ENCODE measurements at regions not wholly inside any gene's neighbourhood (a gene's known extent, or its start where the extent isn't known, plus 50 kb on each side); places are given as distances from the start of the nearest gene placed in this dataset.

DNA sequence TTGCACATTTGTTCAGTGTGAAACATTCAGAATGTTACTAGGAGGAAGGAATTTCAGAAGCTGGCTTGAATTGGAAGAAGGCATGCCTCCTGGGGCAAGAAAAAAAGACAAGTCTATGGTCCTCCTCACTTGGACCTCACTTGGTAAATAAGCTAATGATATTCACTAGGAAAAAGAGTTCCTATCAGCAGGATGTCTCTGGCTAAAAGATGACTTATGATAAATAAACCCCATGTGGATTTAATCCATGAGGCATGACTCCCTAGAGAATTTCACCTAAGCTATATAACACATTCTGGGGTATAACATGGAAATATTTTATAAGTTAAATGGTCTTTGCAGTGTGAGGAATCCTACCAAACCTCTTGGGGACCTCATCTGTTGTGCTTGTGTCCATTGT is 199.9 kb downstream of the LRIG3 start:
- Mint-ChIP-seq H3K4me3 (no peak overlapping the region), H3K36me3 (no peaks in the 10 kb centered on the region), H3K27ac (no peak overlapping the region), H3K9me3 (peaks cover 9 to 10% of the 10 kb centered on the region in 2 donors), H3K4me1 (no peaks in the 10 kb centered on the region), H3K27me3 (ENCODE audit: low read depth in 2 of 2) (no peaks in the 10 kb centered on the region)
- no peaks in the 10 kb centered on the region for H3K36me3 ChIP-seq (ENCODE audit: control insufficient read depth, insufficient read depth, low read length)
- intact Hi-C loops (cut with micrococcal nuclease) = no loop called here
- no peak overlapping the region for H3K27ac ChIP-seq (ENCODE audit: low read length)
- TF ChIP-seq, protein P1, sequence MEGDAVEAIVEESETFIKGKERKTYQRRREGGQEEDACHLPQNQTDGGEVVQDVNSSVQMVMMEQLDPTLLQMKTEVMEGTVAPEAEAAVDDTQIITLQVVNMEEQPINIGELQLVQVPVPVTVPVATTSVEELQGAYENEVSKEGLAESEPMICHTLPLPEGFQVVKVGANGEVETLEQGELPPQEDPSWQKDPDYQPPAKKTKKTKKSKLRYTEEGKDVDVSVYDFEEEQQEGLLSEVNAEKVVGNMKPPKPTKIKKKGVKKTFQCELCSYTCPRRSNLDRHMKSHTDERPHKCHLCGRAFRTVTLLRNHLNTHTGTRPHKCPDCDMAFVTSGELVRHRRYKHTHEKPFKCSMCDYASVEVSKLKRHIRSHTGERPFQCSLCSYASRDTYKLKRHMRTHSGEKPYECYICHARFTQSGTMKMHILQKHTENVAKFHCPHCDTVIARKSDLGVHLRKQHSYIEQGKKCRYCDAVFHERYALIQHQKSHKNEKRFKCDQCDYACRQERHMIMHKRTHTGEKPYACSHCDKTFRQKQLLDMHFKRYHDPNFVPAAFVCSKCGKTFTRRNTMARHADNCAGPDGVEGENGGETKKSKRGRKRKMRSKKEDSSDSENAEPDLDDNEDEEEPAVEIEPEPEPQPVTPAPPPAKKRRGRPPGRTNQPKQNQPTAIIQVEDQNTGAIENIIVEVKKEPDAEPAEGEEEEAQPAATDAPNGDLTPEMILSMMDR (IDR thresholded peaks at IDR 0.05) = no peak
- ATAC-seq (no peak), DNase-seq (no peak)
- H3K4me1 ChIP-seq (ENCODE audit: control insufficient read depth, insufficient read depth, low read length) = no peaks in the 10 kb centered on the region
- H3K27me3 ChIP-seq (ENCODE audit: control insufficient read depth, insufficient read depth, low read length) = no peaks in the 10 kb centered on the region
- no peak overlapping the region for H3K4me3 ChIP-seq (ENCODE audit: low read length)
- no peaks in the 10 kb centered on the region for H3K9me3 ChIP-seq (ENCODE audit: control insufficient read depth, insufficient read depth, low read length)

DNA sequence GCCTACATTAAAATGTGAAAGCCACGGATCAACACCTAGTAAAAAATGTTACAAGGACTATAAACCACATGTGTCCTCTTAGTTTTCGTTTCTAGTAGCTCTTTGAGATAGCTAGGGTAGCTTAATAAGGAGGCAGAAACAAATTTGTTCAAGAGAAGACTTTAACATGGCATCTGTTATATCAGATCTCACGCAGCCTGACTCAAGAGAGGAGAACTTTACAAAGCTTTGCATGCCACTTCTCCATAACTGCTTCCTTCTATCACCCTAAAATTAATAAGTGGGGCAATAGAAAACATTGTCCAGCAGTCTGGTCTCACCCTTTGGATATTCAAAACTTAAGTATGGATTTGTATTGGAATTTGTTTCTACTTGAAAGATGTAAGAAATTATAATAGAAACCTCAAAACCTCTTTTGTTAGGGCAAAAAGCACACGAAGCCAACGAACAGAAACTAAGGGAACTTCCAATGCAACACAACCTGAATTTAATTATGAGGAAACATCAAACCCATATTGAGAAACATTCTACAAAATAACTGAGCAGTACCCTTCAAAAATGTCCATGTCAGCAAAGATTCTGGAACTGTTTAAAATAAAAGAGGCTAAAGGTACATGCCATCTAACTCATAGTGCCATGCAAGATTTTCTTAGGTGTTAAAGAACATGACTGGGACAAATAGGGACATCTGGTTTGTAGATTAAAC is 194.8 kb downstream of the LRIG3 start:
- DNase-seq (no peak), ATAC-seq (no peak)
- no peaks in the 10 kb centered on the region for H3K4me1 Mint-ChIP-seq
- no peak overlapping the region for H3K27ac ChIP-seq (ENCODE audit: low read length)
- 89% methylated on average over 4 of the region's 5 CpGs for WGBS (ENCODE audit: insufficient coverage)
- H3K4me3 ChIP-seq (ENCODE audit: low read length) = no peak overlapping the region
- H3K27me3 ChIP-seq (ENCODE audit: control insufficient read depth, insufficient read depth, low read length) = no peaks in the 10 kb centered on the region
- TF ChIP-seq, protein P1 (IDR thresholded peaks at IDR 0.05) = no peak
- no peak overlapping the region for H3K4me3 Mint-ChIP-seq
- no peaks in the 10 kb centered on the region for H3K27me3 Mint-ChIP-seq (ENCODE audit: low read depth in 2 of 2)
- no peaks in the 10 kb centered on the region for H3K36me3 ChIP-seq (ENCODE audit: control insufficient read depth, insufficient read depth, low read length)
- no peaks in the 10 kb centered on the region for H3K36me3 Mint-ChIP-seq
- intact Hi-C loops (cut with micrococcal nuclease) = no loop called here
- no peaks in the 10 kb centered on the region for H3K4me1 ChIP-seq (ENCODE audit: control insufficient read depth, insufficient read depth, low read length)
- peaks cover 6 to 12% of the 10 kb centered on the region in 2 donors for H3K9me3 Mint-ChIP-seq
- H3K27ac Mint-ChIP-seq = no peak overlapping the region
- H3K9me3 ChIP-seq (ENCODE audit: control insufficient read depth, insufficient read depth, low read length) = no peaks in the 10 kb centered on the region

DNA sequence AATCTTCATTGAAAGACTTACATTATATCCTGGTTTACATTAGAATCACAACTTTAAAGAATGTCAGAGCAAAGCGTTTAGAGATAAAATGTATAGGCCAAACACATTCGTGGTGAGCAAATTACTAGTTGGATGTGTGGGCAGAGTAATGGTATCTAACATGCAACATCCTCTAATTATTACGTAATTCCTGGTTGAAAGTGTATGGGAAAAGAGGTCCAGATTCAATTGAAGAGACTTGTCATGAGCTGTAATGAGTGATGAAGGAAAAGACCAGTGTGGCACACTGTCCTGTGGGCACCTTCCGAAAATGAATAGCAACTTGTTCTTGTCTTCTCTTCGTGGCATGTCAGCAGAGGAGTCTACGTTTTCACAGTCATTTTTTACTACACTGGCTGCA is 192.8 kb downstream of the LRIG3 start:
- H3K9me3 Mint-ChIP-seq = peaks cover 10 to 16% of the 10 kb centered on the region in 2 donors
- Histone ChIP-seq H3K36me3 (ENCODE audit: control insufficient read depth, insufficient read depth, low read length) (no peaks in the 10 kb centered on the region), H3K27me3 (ENCODE audit: control insufficient read depth, insufficient read depth, low read length) (no peaks in the 10 kb centered on the region), H3K9me3 (ENCODE audit: control insufficient read depth, insufficient read depth, low read length) (no peaks in the 10 kb centered on the region), H3K4me3 (ENCODE audit: low read length) (no peak overlapping the region), H3K27ac (ENCODE audit: low read length) (no peak overlapping the region), H3K4me1 (ENCODE audit: control insufficient read depth, insufficient read depth, low read length) (no peaks in the 10 kb centered on the region)
- H3K36me3 Mint-ChIP-seq = no peaks in the 10 kb centered on the region
- DNase-seq = no peak
- H3K4me1 Mint-ChIP-seq = no peaks in the 10 kb centered on the region
- 82% methylated on average over 6 of the region's 6 CpGs for WGBS (ENCODE audit: insufficient coverage)
- TF ChIP-seq, protein P1 (IDR thresholded peaks at IDR 0.05) = no peak
- H3K27ac Mint-ChIP-seq = no peak overlapping the region
- ATAC-seq = no peak
- no peaks in the 10 kb centered on the region for H3K27me3 Mint-ChIP-seq (ENCODE audit: low read depth in 2 of 2)
- H3K4me3 Mint-ChIP-seq = no peak overlapping the region
- intact Hi-C loops (cut with micrococcal nuclease) = no loop called here

DNA sequence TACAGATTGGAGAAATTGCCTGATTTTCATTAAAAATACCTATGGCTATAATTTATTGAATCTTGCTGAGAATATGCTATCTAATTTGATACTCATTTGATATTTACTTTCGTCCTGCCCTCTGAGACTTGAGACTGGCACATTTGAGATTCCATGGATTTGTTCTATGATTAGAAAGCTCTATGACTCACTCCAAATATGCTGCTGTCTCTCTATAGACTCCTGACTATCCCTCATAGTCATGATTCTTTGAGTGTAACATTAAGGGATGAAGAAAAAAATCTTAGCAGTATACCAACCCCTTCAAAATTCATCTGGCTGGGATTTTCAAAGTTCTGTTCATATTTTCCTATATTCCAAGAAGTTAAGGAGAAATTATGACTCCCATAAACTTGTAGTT is 191.9 kb downstream of the LRIG3 start:
- no peak for DNase-seq
- H3K36me3 ChIP-seq (ENCODE audit: control insufficient read depth, insufficient read depth, low read length) = no peaks in the 10 kb centered on the region
- no peak for ATAC-seq

More for the DNA sequence above, 191.9 kb downstream of the LRIG3 start:
- Histone ChIP-seq H3K4me3 (ENCODE audit: low read length) (no peak overlapping the region), H3K9me3 (ENCODE audit: control insufficient read depth, insufficient read depth, low read length) (no peaks in the 10 kb centered on the region), H3K4me1 (ENCODE audit: control insufficient read depth, insufficient read depth, low read length) (no peaks in the 10 kb centered on the region), H3K27me3 (ENCODE audit: control insufficient read depth, insufficient read depth, low read length) (no peaks in the 10 kb centered on the region), H3K27ac (ENCODE audit: low read length) (no peak overlapping the region)
- Mint-ChIP-seq H3K36me3 (no peaks in the 10 kb centered on the region), H3K4me3 (no peak overlapping the region), H3K4me1 (no peaks in the 10 kb centered on the region), H3K9me3 (peaks cover 10 to 16% of the 10 kb centered on the region in 2 donors), H3K27me3 (ENCODE audit: low read depth in 2 of 2) (no peaks in the 10 kb centered on the region), H3K27ac (no peak overlapping the region)
- intact Hi-C loops (cut with micrococcal nuclease) = no loop called here
- 67% methylated on average over 1 of the region's 1 CpG for WGBS (ENCODE audit: insufficient coverage)
- TF ChIP-seq, protein P1 (IDR thresholded peaks at IDR 0.05) = no peak

All from natural killer cell (primary cell).